Activated T-cell treated with anti-CD3 and anti-CD28 coated beads, Interleukin-2, amount 50 U/mL, for 4 hours (primary cell): ENCODE measurements at regions not wholly inside any gene's neighbourhood (a gene's known extent, or its start where the extent isn't known, plus 50 kb on each side); places are given as distances from the start of the nearest gene placed in this dataset.

Experiments used
- ATAC-seq, 2 donors: fragments of 200-7000 bp; cut with Tn5 transposase; one replicate each; pipeline ENCODE4 v1.10.0; 2021
- DNase-seq: peaks from one replicate; pipeline ENCODE4 v3.0.0-alpha.2; 2020
- H3K27me3 Mint-ChIP-seq: one replicate; pipeline ENCODE4 v1.8.0; 2021; ENCODE audit warnings: low read depth, mixed read lengths
- H3K36me3 Mint-ChIP-seq: one replicate; pipeline ENCODE4 v1.8.0; 2022; ENCODE audit warnings: mixed read lengths; ENCODE audit not compliant: insufficient read depth
- H3K4me1 Mint-ChIP-seq: one replicate; pipeline ENCODE4 v1.8.0; 2021; ENCODE audit warnings: low read depth, mixed read lengths
- H3K4me3 Mint-ChIP-seq: one replicate; pipeline ENCODE4 v1.8.0; 2021; ENCODE audit warnings: mild to moderate bottlenecking, moderate library complexity, mixed read lengths
- H3K9me3 Mint-ChIP-seq: one replicate; pipeline ENCODE4 v1.8.0; 2021; ENCODE audit warnings: mixed read lengths

DNA sequence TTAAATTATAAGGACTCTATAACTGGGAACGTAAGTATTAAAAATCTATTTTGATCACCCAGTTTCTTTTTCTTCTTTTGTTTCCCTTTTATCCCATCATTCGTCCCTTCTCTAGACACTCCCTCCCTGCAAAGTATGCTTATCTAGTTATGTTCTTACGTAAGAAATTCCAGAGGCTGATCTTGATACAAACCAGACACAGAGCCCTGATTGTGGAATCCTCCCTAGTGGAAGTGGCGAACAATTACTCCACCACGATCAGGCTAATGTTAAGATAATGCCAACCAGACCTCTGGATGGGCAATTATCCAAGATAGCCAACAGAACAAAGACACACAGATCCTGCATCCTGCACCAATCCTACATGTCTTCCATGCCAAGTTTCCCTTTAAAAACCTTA, 1557.4 kb downstream of the PLA2G4A start:
- Mint-ChIP-seq H3K4me3 (no peak overlapping the region), H3K4me1 (no peaks in the 10 kb centered on the region), H3K27me3 (no peaks in the 10 kb centered on the region), H3K36me3 (no peaks in the 10 kb centered on the region), H3K9me3 (peaks cover 7% of the 10 kb centered on the region)
- ATAC-seq (no peak), DNase-seq (no peak)

- no peaks in the 10 kb centered on the region for H3K36me3 Mint-ChIP-seq
- no peaks in the 10 kb centered on the region for H3K27me3 Mint-ChIP-seq
- H3K4me1 Mint-ChIP-seq, result no peaks in the 10 kb centered on the region
- peaks cover 9% of the 10 kb centered on the region for H3K9me3 Mint-ChIP-seq
- DNase-seq (no peak), ATAC-seq (no peak)
- H3K4me3 Mint-ChIP-seq, result no peak overlapping the region
Observed at GRCh38 chr1:188386666-188387065, 1557.9 kb downstream of the PLA2G4A start.

- ATAC-seq (no peak), DNase-seq (no peak)
- no peaks in the 10 kb centered on the region for H3K27me3 Mint-ChIP-seq
- no peaks in the 10 kb centered on the region for H3K36me3 Mint-ChIP-seq
- peaks cover 17% of the 10 kb centered on the region for H3K9me3 Mint-ChIP-seq
- no peak overlapping the region for H3K4me3 Mint-ChIP-seq
- no peaks in the 10 kb centered on the region for H3K4me1 Mint-ChIP-seq
Observed at GRCh38 chr1:188394677-188395076, 1565.9 kb downstream of the PLA2G4A start.

DNA sequence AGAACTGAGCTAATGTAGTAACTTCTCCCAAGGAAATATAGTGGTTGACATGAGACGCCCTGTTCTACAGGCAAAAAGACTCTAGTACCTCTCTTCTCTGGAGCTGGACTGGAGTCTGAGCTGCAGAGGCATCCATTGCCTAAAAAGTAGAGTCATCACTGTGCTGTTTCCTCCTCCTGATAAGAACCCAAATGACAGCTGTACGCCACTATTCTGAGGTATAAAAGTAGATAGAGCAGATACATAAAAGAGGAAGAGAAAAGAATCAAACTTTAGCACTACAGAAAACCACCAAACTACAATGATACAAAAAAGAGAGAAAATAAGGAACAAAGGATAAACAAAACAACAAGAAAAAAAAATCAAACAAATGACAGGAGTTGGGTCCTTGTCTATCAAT, 1568.8 kb downstream of the PLA2G4A start:
- Mint-ChIP-seq H3K4me3 (no peak overlapping the region), H3K9me3 (peaks cover 16% of the 10 kb centered on the region), H3K36me3 (no peaks in the 10 kb centered on the region), H3K27me3 (no peaks in the 10 kb centered on the region), H3K4me1 (no peaks in the 10 kb centered on the region)
- ATAC-seq (no peak), DNase-seq (no peak)

DNA sequence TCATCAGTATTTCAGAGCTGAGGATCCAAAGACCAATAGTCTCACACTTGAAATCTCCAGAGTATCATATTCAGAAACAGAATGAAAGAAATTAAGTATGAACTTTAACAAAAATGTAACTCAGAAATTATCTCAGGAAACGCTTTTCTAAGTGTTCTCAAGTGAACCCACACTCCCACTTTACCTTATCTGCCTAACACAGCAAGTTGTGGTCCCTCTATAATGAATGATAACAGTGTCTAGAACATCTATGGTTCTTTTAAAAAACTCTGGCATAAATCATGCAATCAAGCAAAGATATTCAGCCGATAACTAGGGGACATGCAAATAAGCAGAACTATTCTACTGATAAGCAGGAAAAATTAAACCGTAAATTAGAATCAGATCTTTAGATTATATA, 1574.2 kb downstream of the PLA2G4A start:
- Mint-ChIP-seq H3K4me3 (no peak overlapping the region), H3K36me3 (no peaks in the 10 kb centered on the region), H3K9me3 (peaks cover 4% of the 10 kb centered on the region), H3K27me3 (no peaks in the 10 kb centered on the region), H3K4me1 (no peaks in the 10 kb centered on the region)
- no peak for ATAC-seq
- DNase-seq, result no peak

- Mint-ChIP-seq H3K4me3 (no peak overlapping the region), H3K9me3 (no peaks in the 10 kb centered on the region), H3K36me3 (no peaks in the 10 kb centered on the region), H3K4me1 (no peaks in the 10 kb centered on the region), H3K27me3 (no peaks in the 10 kb centered on the region)
- no peak for ATAC-seq
- DNase-seq, result no peak
Observed at GRCh38 chr1:188406636-188407035, 1577.9 kb downstream of the PLA2G4A start.

- no peaks in the 10 kb centered on the region for H3K27me3 Mint-ChIP-seq
- no peaks in the 10 kb centered on the region for H3K4me1 Mint-ChIP-seq
- no peaks in the 10 kb centered on the region for H3K36me3 Mint-ChIP-seq
- no peaks in the 10 kb centered on the region for H3K9me3 Mint-ChIP-seq
- ATAC-seq (no peak), DNase-seq (no peak)
- no peak overlapping the region for H3K4me3 Mint-ChIP-seq
Observed at GRCh38 chr1:188420177-188420576, 1591.4 kb downstream of the PLA2G4A start.

DNA sequence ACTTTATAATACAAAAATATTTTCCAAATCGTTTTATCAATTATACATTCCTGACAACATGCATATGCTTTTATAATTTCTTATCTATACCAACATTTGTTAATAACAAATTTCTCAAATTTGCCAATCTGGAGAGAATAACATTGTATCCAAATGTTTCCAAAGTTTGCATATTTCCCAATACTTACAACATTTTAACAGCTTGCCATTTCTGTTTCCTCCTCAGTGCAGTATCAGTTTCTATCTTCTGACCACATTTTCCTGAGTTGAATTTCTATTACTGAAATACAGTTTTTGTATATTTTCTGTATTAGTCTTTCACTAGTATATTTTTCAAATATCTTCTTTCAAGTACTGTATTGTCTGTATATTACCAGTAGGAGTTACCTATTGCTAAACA, 1594.3 kb downstream of the PLA2G4A start:
- H3K4me1 Mint-ChIP-seq, result no peaks in the 10 kb centered on the region
- H3K9me3 Mint-ChIP-seq, result peaks cover 14% of the 10 kb centered on the region
- H3K36me3 Mint-ChIP-seq, result no peaks in the 10 kb centered on the region
- DNase-seq (no peak), ATAC-seq (no peak)
- no peak overlapping the region for H3K4me3 Mint-ChIP-seq
- no peaks in the 10 kb centered on the region for H3K27me3 Mint-ChIP-seq

DNA sequence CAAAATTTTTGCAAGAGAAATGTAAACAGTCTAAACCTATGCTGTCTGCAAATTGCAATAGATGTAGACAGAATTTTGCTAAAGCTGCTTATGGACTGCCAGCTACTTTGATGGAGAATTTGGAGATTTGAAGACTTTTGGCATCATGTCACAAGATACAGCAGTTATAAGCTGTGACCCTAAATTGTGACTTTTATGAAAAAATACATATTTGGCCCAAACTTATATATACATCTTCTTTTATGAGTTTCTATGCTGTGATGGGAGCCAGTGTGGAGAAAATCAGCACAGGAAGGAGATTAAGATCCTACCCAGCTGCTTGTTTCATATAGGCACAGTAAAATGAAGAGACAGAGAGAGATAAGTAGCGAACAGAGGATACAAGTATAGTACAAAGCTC, 1595.4 kb downstream of the PLA2G4A start:
- DNase-seq, result no peak
- no peaks in the 10 kb centered on the region for H3K27me3 Mint-ChIP-seq
- H3K9me3 Mint-ChIP-seq, result peaks cover 17% of the 10 kb centered on the region
- H3K4me1 Mint-ChIP-seq, result no peaks in the 10 kb centered on the region
- no peaks in the 10 kb centered on the region for H3K36me3 Mint-ChIP-seq
- no peak for ATAC-seq
- no peak overlapping the region for H3K4me3 Mint-ChIP-seq

GRCh38 chr1:188425687-188426086, 1596.9 kb downstream of the PLA2G4A start:
- Mint-ChIP-seq H3K27me3 (no peaks in the 10 kb centered on the region), H3K9me3 (peaks cover 21% of the 10 kb centered on the region), H3K4me3 (no peak overlapping the region), H3K36me3 (no peaks in the 10 kb centered on the region), H3K4me1 (no peaks in the 10 kb centered on the region)
- ATAC-seq (no peak), DNase-seq (no peak)

GRCh38 chr1:188426561-188426960, 1597.8 kb downstream of the PLA2G4A start:
- Mint-ChIP-seq H3K4me3 (no peak overlapping the region), H3K4me1 (no peaks in the 10 kb centered on the region), H3K9me3 (peaks cover 21% of the 10 kb centered on the region), H3K27me3 (no peaks in the 10 kb centered on the region), H3K36me3 (no peaks in the 10 kb centered on the region)
- ATAC-seq (no peak), DNase-seq (no peak)

DNA sequence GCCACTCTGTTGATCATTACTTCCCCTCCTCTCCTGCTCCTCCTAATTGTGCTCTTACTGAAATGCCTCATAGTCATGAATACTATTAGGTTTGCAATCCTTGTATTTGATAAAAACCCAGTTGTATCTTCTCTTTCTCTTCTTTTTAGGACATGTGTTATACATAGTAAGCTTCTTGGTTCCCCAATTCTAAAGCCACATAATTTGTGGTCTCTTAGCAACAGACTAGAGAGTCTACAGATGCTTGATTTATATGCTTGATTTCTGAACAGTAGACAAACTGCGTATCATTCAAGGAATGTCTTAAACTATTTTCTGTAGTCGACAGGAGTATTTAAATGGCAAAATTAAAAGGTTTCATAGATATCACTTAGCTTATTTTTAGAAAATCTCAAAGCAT, 1598.9 kb downstream of the PLA2G4A start:
- Mint-ChIP-seq H3K4me1 (no peaks in the 10 kb centered on the region), H3K27me3 (no peaks in the 10 kb centered on the region), H3K36me3 (no peaks in the 10 kb centered on the region), H3K4me3 (no peak overlapping the region), H3K9me3 (peaks cover 21% of the 10 kb centered on the region)
- no peak for ATAC-seq
- DNase-seq, result no peak

DNA sequence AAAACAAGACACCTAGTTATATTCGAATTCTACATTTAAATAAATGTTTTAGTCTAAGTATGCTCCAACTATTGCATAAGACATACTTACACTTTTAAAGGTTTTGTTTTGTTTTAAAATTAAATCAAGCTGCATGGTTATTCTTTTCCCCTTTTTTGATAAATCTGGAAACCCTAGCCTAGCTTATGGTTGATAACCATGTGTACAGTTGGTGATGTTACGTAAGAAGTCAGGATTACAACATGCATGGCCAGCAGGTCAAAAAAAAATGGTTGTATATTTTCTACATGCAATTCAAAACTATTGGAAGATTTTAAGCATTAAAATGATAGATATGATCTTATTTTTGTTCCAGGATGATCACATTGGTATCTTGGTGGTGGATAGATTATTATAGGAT, 1600.6 kb downstream of the PLA2G4A start:
- no peaks in the 10 kb centered on the region for H3K36me3 Mint-ChIP-seq
- peaks cover 21% of the 10 kb centered on the region for H3K9me3 Mint-ChIP-seq
- H3K27me3 Mint-ChIP-seq, result no peaks in the 10 kb centered on the region
- no peak overlapping the region for H3K4me3 Mint-ChIP-seq
- H3K4me1 Mint-ChIP-seq, result no peaks in the 10 kb centered on the region
- ATAC-seq (no peak), DNase-seq (no peak)

DNA sequence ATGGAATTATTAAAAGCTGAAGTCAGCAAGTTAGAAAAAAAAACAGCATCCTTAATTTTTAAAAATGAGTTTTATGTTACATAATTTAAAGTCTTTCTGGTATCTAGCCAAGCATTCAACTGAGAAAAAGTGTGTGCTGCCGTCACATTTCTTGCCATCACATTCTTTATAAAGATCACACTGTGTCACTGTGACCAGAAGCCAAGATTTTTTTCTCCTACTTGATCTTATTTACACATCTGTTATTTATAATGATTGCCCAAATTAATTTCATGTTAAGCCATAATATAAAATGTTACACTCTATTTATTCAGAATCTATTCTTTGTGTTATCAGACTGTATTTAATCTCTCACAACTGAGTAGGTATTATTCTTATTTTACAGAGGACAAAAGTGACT, 1603.7 kb downstream of the PLA2G4A start:
- Mint-ChIP-seq H3K36me3 (no peaks in the 10 kb centered on the region), H3K4me1 (no peaks in the 10 kb centered on the region), H3K9me3 (peaks cover 12% of the 10 kb centered on the region), H3K4me3 (no peak overlapping the region), H3K27me3 (no peaks in the 10 kb centered on the region)
- no peak for ATAC-seq
- no peak for DNase-seq

- DNase-seq (no peak), ATAC-seq (no peak)
- no peaks in the 10 kb centered on the region for H3K27me3 Mint-ChIP-seq
- H3K4me3 Mint-ChIP-seq, result no peak overlapping the region
- peaks cover 8% of the 10 kb centered on the region for H3K9me3 Mint-ChIP-seq
- H3K4me1 Mint-ChIP-seq, result no peaks in the 10 kb centered on the region
- H3K36me3 Mint-ChIP-seq, result no peaks in the 10 kb centered on the region
Observed at GRCh38 chr1:188433425-188433824, 1604.7 kb downstream of the PLA2G4A start.

- no peaks in the 10 kb centered on the region for H3K4me1 Mint-ChIP-seq
- H3K4me3 Mint-ChIP-seq, result no peak overlapping the region
- no peak for ATAC-seq
- H3K36me3 Mint-ChIP-seq, result no peaks in the 10 kb centered on the region
- H3K9me3 Mint-ChIP-seq, result peaks cover 2% of the 10 kb centered on the region
- no peak for DNase-seq
- no peaks in the 10 kb centered on the region for H3K27me3 Mint-ChIP-seq
Observed at GRCh38 chr1:188444526-188444925, 1615.8 kb downstream of the PLA2G4A start.
